ENCODE measurements at regions not wholly inside any gene's neighbourhood (a gene's known extent, or its start where the extent isn't known, plus 50 kb on each side); places are given as distances from the start of the nearest gene placed in this dataset.
A peak's percentile ranks its signal among the peaks of the same experiment; 100 is the strongest.
"Not testable (repeated sequence)": the region's sequence is repeated elsewhere in the genome, so short reads cannot be mapped to it uniquely, and the experiment has no call there.

DNA sequence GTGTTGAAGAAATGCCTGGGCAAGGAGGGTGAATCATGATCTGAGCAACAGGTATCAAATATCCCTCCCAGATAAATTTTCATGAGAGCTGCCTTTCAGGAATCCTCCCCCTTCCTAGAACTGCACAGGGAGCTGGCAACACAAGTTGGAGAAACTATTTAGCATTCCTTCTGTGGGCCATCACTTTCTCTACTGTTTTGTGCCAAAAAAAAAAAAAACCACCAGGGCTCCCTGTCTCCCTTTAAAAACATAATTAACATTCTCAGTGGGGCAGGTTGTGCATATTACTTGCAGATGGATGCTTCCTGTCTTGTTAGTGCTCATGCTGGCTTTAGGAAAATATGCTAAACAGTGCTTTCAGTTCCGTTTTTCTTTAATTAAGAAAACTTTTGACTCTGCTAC is 234.9 kb upstream of the LMCD1 start:
- DNase-seq = no peak

- no peak for DNase-seq
Measured at GRCh38 chr3:8273479-8273878, 228.1 kb upstream of the LMCD1 start.

GRCh38 chr3:8276056-8276455 is 225.6 kb upstream of the LMCD1 start:
- no peak for DNase-seq

GRCh38 chr3:8276506-8276905 is 225.1 kb upstream of the LMCD1 start:
- DNase-seq = no peak

DNA sequence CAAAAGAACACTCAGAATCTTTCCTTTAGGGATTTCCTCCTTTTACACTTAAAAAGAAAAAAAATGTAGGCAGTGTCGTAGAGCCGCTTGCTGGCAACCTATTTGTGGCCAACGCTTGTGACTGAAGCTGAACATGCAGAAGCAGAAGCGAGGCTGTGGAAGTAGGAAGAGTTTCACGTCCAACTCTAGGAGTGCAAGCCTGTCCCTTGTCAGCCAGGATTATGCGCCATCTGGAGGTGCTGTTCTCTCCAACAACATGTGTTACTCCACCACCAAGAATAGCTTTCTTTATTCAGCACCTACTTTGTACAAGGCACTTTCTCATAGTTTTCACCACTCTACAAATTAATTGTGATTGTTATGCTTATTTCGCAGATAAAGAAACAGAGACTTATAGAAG is 223.2 kb upstream of the LMCD1 start:
- DNase-seq = peak; percentile 17

- no peak for DNase-seq
Measured at GRCh38 chr3:8279476-8279875, 222.1 kb upstream of the LMCD1 start.

GRCh38 chr3:8279886-8280550 is 221.6 kb upstream of the LMCD1 start:
- DNase-seq = no peak

DNA sequence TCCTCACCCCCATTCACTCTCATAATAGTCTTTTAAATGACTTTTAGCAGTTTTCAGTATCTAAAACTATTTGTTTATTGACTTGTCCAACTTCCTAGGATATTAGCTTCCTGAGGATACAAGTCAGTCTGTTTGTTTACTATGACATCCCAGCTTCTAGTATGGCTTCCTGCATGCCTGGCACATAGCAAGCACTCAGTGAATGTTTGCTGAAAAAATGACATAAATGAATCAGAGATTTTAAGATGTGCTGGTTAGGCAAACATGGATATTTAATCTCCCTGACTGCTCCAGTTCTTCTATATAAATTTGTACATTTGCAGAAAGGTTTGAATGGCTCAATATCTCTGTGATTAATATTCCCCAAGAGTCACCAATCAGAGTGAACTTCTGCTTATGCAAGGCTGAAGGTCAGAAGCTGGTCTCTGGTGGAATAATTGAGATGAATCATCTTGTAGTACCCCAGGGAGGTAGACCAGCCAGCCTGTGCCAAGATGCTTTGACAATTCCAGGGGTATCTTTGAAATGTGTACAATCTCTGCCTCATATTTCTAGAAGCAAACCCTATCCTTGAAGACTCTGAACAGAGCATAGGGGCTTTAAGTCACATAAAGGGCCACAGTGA is 219.0 kb upstream of the LMCD1 start:
- no peak for DNase-seq

DNA sequence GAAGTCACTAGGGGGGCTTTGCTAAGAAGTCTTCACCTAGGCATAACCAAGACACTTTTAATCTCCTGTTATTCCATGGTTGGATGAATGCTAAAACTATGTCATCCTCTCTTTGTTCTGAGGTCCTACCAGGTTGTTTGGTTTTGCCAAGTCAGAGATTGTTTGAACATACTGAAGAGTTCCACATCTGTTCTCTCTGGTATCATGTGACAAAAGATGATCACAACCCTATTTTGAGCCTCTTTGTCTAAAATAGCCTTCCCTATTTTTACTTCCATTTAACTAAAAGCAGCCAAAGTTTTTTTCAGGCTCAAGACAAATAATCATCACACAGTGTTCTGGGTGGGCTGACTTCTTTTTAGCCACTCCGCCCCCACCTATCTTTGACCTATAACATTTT is 218.4 kb upstream of the LMCD1 start:
- no peak for DNase-seq

DNA sequence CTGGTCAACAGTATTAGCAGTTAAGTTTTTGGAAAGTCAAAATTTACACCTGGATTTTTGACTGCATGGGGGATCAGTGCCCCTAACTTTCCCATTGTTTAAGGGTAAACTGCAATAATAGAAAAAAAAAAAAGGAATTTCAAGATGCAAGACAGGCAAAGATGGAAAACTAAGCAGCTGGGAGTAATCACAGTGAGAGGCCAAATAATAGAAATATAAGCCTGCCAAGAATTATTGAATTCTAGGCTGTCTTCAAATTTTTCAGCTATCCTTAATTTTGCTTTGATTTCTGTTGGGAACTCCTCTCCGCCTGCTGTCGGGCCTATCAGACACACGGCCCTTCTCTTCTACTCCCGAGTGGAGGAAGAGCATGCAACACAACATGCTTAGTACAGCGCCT is 215.5 kb upstream of the LMCD1 start:
- DNase-seq = no peak

DNA sequence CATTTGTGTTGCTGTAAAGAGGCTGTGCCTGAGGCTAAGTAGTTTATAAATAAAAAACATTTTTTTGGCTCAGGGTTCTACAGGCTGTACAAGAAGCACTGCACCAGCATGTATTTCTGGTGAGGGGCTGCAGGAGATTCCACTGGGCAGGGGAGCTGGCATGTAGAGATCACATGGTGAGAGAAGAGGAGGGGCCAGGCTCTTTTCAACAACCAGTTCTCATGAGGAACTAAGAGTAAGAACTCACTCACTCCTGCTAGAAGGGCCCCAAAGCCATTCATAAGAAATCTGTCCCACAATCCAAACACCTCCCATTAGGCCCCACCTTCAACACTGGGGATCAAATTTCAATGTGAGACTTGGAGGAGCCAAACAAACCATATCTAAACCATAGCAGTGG is 214.9 kb upstream of the LMCD1 start:
- DNase-seq = no peak

DNA sequence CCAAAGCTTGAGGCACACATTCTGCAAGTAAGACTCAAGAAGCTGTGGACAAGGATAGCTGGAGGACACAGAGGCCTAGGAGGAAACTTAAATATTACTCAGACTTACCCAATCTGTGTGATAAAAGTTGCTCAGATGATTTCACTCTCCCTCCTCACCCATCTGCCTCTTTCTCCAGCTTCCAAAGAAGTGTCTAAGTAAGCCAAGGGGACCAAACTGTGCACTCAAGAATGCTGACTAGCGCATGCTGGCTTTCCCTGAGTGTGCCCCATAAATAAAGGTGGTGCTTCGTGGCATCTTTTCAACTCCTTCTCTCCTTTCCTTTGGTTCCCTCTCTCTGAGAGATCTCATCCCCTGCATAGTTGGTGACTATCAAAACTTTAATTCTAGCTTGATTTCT is 211.0 kb upstream of the LMCD1 start:
- no peak for DNase-seq

- DNase-seq = no peak
Measured at GRCh38 chr3:8296461-8296860, 205.2 kb upstream of the LMCD1 start.

GRCh38 chr3:8298021-8298954 is 203.3 kb upstream of the LMCD1 start:
- no peak for DNase-seq

GRCh38 chr3:8301977-8302735 is 199.5 kb upstream of the LMCD1 start:
- DNase-seq = peak; percentile 85

DNA sequence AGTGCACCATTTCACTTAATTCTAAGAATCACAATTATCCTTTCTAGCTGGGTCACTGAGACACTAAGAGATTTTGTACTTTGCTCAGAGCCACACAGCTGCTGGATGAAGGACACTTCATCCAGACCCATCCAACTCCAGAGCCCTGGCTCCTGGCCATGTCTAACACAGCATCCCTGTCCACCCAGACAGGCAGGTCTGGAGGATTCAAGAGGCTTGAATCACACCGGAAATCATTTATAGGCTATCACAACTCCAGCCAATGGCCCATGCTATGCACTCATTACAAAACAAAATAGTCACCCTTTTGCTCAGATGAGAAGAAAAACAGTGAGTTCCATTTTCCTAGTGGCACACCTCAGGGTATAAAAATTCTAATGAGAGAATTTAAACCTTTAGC is 198.2 kb upstream of the LMCD1 start:
- DNase-seq = no peak

DNA sequence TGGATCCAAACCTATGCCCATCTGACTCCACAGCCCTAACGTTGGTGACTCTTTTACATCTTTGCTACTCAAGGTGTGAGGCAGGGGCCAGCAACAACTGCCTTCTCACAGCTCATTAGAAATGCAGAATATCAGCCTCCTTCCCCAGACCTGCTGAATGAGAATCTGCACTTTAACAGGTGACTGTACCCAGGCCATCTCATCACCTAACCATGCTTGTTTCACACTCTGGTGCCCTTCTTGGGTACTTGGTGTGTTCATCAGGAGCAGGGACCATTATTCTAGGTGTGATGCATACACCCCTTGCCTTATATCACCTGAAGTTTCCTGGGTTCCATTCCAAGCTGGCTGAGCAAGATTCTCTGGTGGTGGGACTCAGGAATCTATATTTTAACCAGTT is 196.3 kb upstream of the LMCD1 start:
- no peak for DNase-seq

DNA sequence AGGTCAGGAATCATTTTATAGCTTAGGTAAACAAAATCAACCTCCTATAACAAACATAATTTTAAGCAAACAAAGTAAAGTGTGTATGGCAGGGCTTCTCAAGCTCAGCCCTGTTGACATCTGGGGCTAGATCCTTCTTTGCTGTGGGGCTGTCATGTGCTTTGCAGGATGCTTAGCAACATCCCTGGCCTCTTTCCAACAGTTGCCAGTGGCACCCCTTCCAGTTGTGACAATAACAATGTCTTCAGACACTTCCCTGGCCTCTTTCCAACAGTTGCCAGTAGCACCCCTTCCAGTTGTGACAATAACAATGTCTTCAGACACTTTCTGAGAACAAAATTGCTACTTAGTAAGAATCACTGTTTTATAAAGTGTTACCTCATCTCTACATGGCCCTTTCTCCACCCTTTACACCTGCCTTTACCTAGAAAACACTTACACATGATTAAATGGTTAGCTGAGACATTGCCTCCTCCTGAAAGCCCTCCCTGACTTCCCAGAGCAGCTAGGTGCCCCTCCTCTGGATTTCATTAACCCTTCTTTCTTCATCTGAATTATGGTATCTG is 194.0 kb upstream of the LMCD1 start:
- DNase-seq = peak; percentile 12

DNA sequence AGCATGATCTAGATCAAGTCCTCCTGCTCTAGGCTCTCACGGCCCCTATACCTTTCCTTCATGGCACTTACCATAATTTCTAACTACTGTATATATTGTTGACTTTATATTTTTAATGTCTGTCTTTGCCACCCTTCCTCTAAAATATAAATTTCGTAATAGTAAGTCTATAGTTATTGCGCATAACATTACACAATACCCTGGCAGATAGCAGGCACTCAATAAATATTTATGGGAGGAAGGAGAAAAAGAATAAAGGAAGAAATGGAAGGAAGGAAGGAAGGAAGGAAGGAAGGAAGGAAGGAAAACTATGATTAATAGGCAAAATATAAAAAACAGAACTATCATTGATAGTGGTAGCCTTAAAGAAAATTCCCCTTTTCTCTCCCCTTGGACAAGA is 190.3 kb upstream of the LMCD1 start:
- DNase-seq = peak; percentile 13

DNA sequence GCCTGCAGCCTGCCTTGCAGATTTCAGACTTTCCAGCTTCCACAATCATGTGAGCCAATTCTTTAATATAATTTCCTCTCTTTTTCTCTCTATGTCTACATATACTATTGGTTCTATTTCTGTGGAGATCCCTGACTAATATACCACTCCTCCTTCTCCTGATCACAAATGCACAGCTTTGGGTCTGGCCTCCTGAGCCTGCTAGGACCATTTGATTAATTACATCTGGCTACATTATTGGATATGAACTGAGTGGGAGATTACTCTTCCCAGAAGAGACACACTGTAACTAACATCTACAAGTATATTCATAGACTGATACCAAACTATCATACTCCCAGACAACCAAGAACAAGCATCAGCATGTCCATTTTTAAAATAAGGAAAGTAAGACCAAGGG is 188.9 kb upstream of the LMCD1 start:
- no peak for DNase-seq

GRCh38 chr3:8313560-8314267 is 187.9 kb upstream of the LMCD1 start:
- no peak for DNase-seq

- not testable (repeated sequence) for DNase-seq
Measured at GRCh38 chr3:8315526-8315925, 186.1 kb upstream of the LMCD1 start.

Data from hematopoietic multipotent progenitor cell treated with erythropoietin and hydrocortisone succinate and interleukin-3 and kit ligand, for 4 days (in vitro differentiated cells).